SK-N-DZ (cell line): ENCODE measurements at regions not wholly inside any gene's neighbourhood (a gene's known extent, or its start where the extent isn't known, plus 50 kb on each side); places are given as distances from the start of the nearest gene placed in this dataset.

Source experiments
- DNase-seq: peaks from one replicate; pipeline ENCODE4 v3.0.0-alpha.2; 2015; ENCODE audit warnings: low spot score

DNA sequence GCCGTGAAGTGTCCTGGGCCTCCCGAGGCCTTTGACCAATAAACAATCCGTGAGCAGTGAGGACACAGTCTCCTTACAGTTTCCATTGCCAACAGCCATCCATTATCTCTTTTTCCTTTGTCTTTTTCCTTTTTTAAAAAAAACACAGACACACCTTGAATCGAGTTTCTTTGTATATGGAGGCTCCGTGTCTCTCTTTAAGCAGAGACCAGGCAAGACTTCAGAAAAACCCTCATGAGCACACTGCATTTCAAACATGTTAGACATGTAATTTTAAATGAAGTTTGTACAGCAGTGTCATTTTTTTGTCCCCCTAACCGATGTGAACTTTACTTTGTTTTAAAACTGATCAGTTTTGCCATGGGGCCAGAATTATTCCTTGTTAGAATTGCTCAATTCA, 111.1 kb downstream of the SPTSSA start:
- no peak for DNase-seq

DNA sequence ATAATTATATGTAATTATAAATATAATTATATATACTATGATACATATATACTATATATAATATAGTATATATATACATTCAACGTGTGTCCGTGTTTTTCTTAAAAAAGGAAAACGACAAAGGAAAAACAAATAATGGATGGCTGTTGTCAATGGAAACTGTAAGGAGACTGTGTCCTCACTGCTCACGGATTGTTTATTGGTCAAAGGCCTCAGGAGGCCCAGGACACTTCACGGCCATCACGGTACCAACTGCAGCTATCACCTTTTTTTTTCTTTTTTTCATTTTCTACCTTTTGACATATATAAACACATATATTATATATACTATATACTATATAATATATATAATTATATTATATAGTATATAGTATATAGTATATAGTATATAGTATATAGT, 113.4 kb downstream of the SPTSSA start:
- no peak for DNase-seq

DNA sequence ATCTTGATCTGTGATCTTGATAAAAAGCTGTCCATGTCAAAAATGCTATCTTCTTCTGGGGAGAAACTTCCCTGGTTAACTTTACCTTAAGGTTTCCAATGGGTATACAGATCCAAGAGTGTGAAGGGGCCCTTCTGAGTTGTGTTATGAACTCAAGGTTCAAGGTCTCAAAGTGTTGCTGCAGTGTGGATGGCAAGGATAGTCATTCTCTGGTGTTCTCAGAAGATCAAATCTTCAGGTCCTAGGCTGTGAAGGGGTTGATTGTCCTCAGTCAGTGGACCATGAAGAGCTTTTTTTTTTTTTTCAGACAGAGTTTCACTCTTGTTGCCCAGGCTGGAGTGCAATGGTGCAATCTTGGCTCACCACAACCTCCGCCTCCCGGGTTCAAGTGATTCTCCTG, 114.4 kb downstream of the SPTSSA start:
- no peak for DNase-seq

DNA sequence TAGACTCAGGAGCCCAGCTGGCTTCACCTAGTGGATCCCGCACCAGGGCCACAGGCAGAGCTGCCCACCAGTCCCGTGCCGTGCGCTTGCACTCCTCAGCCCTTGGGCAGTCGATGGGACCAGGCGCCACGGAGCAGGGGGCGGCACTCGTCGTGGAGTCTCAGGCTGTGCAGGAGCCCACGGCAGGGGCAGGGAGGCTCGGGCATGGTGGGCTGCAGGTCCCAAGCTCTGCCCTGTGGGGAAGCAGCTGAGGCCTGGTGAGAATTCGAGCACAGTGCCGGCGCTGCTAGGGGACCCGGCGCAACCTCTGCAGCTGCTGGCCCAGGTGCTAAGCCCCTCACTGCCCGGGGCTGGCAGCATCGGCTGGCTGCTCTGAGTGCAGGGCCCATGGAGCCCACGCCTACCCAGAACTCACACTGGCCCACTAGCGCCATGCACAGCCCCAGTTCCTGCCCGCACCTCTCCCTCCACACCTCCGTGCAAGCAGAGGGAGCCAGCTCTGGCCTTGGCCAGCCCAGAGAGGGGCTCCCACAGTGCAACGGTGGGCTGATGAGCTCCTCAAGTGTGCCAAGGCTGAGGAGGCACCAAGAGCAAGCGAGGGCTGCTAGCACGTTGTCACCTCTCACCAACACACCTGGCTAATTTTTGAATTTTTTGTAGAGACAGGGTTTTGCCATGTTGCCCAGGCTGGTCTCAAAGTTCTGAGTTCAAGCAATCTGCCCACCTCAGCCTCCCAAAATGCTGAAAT, 116.1 kb downstream of the SPTSSA start:
- DNase-seq = no peak

DNA sequence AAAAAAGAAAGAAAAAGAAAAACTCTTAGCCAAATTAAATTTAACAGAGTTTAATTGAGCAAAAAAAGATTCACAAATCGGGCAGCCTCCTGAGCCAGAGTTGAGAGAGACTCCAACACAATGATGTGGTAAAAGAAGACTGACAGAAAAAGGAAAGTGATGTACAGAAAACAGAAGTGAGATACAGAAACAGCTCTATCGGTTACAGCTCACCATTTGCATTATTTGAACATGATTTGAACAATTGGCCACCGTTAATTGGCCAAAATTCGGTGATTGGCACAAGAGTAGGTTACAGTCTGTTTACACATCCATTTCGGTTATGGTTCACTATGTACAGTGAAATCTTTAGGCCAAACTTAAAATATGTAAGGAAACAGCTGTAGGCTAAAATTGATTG, 117.7 kb downstream of the SPTSSA start:
- DNase-seq = no peak

DNA sequence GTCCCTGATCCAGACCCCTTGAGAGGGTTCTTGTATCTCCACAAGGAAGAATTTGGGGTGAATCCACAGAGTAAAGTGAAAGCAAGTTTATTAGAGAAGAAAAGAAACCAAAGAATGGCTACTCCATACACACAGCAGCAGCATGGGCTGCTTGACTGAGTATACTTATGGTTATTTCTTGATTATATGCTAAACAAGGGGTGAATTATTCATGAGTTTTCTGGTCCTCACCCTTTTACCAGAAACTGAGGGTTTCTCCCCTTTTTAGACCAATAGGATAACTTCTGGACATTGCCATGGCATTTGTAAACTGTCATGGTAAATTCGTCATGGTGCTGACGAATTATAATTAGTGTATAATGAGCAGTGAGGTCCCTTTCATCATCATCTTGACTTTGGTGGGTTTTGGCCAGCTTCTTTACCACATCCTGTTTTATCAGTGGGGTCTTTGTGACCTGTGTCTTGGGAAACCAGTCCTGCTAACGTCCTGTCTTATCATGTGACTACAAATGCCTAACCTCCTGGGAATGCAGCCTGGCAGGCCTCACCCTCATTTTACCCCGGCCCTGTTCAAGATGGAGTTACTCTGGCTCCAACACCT, 121.9 kb downstream of the SPTSSA start:
- DNase-seq = no peak

DNA sequence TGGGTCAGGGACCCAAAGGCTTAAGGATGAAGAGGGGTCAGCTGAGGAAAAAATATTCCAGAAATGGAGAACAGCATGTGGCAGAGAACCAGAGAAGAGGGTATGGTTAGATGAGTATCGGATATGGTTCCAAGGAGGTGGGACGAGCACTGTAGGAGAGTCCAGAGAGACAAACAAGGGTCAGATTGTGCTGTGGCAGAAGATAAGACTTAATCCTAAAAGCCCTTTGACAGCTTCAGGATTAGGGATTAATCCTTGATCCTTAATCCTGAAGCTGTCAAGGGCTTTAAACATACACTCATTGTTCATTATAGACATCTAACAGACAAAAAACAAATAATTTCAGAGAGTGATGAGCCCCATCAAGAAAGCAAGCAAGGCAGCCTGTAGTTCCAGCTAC, 124.0 kb downstream of the SPTSSA start:
- no peak for DNase-seq

DNA sequence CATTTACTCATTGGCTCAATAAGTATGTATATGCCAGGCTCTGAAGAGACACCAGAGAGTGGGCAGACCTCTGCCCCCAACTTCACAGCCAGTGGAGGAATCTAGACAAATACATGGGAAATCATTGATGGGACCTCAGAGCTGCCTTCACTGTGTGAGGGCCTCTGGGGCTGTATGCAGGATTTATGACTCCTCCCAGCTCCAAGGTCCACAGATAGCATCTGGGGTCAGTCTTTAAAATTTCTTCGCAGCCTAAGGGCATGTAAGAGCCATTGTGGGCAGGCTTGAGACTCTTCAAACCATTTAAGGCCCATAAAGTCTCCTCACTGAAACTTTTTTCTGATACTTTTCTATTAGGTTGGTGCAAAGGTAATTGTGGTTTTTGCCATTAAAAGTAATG, 125.5 kb downstream of the SPTSSA start:
- DNase-seq = no peak

DNA sequence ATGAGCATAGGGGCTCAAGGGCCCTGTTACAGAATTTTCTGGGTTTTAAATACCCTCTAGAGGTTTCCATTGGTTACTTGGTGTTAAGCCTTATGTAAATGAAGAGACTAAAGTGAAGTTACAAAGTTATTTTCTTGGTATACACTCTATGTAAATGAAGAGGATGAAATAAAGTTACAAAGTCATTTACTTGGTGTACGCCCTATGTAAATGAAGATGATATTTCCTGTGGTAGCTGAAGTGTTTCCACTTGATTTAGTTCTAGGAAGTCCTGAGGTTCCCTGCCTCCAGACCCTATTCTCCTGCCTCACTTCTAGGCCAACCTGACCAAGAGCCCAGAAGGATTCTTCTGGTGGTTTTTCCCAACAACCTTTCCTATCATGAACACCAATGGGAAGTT, 126.1 kb downstream of the SPTSSA start:
- no peak for DNase-seq

DNA sequence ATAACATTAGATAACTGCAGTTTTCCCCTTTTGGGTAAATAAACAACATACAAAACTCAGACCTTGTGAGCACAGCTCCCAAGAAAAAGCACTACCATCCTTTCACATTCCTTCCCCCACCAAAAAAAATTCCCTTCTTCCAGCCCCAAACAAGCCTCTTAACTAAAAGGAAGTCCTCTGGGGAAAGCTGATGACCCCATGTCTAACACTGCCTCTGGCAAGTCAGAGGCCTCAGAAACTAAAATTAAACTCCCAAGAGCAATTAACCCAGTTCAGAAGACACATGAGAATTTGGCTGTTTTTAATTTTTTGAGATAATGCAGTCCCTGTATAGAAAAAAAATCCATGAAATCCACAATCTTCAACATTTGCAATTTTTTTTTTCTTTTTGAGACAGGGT, 127.7 kb downstream of the SPTSSA start:
- DNase-seq = no peak

DNA sequence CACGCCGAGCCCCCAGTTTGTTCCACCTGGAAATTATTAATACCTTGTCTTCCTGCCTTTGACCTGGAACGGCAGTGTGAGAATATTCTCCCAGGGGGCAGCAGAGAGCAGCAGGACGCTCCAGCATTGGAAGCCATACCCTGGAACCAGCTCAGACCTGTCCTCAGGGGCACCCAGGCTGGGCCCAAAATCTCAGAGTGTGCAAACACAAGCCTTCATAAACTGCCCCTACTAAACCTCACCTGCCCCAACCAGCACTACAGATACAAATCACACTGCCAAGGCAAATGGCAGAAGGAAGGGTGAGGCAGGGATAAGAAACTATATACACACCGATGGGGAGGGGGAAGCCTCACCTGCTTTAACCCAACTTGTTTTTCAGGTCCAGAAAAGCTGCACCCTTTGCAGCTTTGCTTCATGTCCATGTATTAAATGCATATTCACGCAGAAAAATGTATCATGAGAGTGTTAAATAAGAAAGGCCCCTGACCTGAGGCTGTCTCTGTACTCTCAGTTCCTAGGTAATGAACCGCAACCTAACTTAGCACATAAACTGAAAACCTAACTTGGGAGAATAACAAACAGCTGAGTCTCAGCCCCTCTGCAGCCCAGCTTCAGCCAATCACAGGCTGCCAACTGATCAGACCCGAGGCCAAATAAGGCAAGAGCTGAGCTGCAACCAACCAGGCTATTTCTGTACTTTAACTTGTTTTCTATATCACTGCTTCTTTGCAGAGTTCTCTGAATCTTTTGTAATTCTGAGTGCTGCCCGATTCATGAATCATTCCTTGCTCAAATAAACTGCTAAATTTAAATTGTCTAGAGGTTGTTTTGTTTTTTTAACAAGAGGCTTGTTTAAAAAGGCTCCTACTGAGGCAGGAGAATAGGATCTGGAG, 130.1 kb downstream of the SPTSSA start:
- DNase-seq = peak; percentile 54

DNA sequence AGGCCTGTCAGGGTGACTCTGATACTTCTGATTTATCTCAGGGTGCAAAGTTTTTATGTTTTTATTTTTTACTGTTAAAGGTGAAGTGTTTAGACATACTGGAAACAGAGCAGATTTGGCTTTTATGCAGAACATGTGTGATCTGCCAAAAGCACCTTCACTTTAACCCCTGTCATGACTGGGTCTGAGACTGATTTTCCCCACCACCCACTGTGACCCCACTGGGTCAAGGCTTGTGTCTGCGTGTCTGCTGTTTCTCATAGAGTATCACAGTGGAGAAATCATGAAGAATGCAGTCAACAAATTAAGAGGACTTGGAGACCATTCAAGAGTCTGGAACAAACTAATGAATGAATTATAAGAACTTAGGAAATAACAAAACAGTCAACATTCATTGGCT, 131.2 kb downstream of the SPTSSA start:
- no peak for DNase-seq

DNA sequence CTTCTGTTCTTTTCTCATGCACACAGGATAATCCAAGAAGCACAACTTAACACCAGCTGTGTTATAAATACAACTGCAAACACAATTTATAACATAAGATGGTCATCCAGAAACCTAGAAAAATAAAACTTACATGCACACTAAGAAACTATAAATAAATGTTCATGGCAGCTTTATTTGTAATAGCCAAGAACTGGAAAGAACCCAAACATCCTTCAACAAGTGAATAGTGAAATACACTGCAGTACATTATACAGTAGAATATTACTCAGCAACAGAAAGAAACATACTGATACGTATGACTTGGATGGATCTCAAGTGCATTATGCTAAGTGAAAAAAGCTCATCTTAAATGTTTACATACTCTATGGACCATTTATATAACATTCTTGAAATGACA, 132.7 kb downstream of the SPTSSA start:
- DNase-seq = no peak

DNA sequence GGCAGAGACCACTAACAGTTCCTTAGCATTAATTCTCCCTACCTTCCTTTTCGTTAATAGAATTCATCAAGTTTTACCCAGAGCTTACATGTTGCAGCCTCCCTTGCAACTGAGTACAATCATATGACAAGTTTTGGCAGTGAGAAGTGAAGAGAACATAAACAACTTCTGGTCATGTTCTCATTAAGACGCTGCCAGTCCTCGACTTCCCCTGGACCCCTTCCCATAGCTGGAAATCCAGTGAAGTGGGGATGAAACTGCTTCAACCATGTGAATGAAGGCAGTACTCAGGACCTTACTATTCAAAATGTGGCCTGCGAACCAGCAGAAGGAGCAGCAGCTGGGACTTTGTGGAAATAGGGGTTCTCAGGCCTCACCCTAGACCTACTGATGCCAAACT, 133.9 kb downstream of the SPTSSA start:
- no peak for DNase-seq

DNA sequence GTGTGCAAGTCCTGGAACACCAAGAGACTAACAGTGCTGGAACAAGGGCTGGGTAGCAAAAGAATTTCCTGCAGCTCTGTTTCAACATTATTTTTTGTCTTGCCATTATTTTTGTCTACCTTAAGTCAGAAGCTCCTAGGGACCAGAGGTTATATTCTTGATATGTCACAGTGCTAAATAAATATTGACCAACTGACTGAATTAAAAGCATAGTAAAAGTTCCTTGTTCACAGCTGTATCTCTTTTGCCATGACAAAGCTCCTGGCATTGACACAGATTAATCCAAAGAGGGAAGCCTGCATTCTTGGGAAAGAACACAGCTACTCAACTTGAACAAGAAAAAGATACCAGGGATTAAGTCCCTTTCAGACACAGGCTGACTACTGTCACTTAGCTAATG, 136.5 kb downstream of the SPTSSA start:
- DNase-seq = no peak

DNA sequence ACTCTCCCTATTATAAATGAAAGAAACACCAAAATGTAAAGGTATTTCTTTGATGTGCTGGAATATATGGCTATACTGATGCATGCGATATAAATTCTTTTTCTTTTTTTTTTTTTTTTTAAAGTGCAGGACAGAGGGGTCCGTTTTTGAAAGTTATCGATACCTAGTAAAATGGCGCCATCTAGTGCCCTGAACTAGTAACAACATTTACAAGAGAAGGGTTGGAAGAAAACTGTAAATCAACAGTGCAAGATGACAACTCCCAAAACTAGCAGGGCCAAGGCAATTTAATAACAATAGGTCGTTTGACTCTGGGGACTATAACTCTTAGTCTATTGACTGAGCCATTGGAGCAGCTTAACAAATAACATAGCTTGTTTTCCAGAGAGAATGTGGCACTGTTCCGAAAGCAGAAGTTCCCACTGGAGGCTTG, 137.7 kb downstream of the SPTSSA start:
- peak; percentile 52 for DNase-seq

DNA sequence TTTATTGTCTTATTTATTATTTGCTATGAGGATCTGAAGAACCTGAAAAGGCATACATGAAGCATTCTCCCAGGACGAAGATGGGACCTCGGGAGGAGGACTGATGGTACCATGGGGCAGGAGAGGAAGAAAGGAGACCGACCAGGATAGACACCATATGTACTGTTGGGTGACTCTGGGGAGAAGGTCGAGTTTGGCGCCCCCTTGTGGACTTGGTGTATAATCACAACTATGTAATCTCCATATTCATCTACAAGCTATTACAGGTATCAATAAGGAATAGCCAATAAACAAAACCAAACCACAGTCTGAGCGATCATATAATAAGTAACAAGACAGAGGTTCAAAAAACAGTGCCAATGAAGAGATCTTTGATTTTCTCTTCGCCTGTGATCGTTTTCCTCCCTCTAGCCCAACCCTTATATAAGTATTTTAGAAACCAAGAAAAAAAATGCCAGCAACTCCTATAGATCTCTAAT, 139.1 kb downstream of the SPTSSA start:
- peak; percentile 54 for DNase-seq

DNA sequence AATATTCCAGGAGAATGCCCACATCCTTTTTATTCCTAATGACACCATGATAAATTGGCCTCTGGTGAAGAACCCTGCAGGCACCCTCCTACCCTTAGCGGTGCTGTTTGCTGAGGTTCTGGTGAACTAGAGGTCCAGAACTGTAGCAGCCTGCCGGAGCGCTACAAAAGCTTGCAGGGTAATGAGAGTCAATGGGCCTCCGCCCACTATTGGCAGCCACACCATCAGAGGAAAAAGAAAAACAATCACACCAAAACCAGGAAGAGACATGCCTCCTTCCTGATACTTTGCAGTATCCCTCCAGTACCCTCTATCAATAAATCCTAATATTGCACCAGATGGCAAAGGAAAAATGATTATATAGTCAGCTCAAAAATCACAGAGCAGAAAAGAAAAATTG, 142.9 kb downstream of the SPTSSA start:
- no peak for DNase-seq

DNA sequence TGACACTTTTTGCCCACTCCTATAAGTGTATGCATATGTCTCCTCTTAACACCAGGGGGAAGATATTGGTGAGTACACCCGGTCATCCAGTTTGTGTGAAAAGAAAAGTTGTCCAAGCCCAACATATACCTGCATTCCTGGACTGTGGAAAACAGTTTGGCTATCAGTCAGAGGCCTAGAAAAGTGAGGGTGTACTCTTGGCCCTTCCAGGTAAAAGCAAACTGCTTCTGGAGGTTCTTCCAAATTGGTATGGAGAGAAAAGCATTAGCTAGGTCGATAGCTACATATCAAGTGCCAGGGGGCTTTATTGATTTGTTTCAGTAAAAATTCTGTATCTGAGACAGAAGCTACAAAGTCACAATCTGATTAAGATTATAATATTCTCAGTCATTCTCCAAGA, 144.0 kb downstream of the SPTSSA start:
- DNase-seq = no peak

DNA sequence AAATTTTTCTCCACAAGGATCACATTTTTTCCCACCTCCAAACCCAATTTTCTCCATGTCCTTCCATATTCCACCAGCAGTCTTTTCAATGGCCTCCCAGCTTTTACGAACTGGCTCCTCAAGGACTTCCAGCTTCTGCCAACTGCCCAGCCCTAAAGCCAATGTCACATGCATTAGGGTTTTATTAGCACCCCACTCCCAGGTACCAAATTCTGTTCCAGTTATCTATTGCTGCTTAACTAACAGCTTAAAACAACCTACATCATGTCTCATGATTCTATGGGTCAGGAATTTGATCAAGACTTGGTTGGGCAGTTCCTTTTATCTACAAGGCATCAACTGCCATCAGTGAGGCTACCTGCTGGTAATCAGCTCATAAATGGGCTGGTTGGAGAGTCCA, 151.3 kb downstream of the SPTSSA start:
- no peak for DNase-seq

DNA sequence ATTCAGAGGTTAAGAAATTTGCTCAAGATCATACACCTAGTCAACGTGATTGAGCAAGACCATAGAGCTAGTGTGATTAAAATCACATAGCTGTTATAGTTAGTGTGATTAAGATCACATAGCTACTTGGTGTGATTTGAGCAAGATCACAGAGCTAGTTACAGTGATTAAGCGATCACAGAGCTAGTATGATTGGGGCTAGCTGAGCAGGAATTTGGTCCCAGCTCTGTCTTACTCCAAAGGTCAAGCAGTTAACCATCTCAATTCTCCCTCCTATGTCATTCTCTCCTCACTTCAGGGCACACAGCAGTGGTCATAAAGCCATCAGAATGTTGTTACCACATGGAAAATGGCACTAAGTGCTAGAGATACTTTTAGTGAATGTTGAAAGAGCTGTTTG, 158.2 kb downstream of the SPTSSA start:
- DNase-seq = no peak

DNA sequence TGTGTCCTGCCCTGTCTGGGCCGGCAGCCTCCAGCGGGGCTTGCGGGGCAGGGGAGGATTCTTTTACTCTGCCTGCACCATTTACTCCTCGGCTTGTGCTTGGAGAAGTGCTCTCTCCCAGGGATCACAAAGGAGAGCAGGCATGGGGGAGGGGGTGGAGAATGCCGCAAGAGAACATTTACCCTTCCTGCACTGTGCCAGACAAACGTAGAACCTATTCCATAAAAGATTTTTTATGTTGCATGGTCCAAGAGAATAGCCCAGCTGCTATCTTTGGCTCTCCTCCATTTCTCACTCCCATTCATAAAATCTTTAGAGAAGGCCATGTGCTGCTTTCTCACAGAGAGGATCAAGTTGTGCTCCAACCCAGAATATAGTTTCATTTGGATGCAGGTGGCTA, 159.4 kb downstream of the SPTSSA start:
- no peak for DNase-seq
